KG1 (cell line): ENCODE measurements at regions not wholly inside any gene's neighbourhood (a gene's known extent, or its start where the extent isn't known, plus 50 kb on each side); places are given as distances from the start of the nearest gene placed in this dataset.
A peak's percentile ranks its signal among the peaks of the same experiment; 100 is the strongest.

ENCODE experiments used
- DNase-seq: peaks from one replicate; lab custom pipeline; 2025; lab: John Stamatoyannopoulos, UW

DNA sequence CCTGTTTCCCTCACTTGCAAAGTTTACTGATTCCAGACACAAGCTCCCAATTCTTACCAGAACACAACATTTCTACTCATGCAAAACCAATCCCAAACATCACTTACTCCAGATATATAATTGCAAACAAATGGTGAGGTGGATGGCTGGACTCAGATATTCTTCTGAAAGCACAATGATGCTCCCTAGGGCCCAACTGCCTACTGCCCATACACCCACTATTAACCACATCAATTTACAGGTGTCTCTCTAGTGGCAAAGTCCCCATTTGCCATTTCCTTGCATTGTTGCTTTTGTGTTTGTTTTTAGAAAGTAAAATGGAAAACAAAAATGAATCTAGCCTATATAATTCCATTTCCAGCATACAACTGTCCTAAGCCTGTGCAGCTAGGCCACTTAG is 320.9 kb upstream of the PRDM1 start:
- no peak for DNase-seq

DNA sequence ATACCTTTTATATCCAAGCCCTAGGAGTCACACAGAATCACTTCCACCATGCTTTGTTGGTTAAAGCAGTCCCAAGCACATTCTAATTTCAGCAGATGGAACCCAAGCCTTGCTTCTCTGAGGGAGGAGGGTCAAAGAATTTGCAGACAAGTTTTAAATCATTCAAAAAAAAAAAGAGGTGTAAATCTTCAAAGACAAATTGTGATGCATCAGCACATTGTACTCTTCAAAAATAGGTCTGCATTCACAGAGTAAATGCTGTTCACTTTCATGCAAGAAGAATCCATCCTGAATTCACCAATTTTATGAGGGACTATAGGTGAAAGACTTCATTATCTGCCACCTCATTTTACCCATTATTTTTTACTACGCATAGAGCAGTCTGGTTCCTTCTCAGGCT is 321.8 kb upstream of the PRDM1 start:
- no peak for DNase-seq

DNA sequence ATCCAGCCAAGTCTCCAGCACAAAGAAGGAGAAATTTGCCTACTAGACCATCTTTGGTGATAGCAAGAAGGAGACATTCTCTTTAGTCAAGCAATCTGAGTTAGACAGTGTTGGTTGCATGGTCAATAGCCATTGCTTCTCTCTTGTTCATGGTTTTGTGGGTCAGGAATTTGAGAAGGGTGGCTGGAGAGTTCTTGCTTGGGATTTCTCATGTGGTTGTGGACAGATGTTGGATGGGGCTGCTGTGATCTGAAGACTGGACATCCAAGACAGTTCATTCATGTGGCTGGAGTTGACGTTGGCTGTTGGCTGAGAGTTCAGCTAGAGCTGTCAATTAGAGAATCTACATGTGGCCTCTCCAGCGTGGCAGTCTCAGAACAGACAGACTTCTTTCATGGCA is 322.3 kb upstream of the PRDM1 start:
- DNase-seq, result no peak

DNA sequence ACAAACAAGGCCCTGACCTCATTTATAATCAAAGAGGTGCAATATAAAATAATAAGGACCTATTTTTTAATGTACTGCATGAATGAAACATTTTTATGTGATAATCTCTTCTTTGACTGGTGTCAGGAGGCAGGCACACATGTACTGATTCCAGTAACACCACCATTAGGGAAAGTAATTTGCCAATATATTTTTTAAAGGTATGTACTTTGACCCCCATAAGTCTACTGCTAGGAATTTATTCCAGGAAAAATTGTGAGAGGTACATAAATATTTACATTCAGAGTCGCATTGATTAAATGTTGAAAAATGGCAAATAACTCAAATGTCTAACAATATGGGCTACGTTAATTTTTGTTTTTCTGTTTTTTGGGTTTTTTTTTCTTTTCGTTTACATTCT is 325.4 kb upstream of the PRDM1 start:
- no peak for DNase-seq

DNA sequence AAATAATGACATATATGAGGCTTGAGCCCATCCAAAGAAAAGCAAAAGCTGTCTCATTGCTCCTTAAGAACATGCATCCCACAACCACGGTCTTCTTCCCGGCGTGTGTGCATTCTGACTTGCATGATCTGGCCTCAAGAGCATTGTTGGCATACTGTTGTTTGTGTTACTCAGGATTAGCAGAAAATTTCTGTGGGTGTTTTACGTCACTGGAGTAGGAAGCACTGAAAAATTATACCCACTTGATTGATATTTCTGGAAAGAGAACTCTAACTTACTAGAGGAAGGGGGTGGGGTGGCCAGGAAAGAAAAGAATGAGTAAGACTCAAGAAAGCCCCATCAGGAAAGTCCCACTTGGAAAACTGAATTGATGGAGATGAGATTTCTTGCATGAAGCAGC is 326.2 kb upstream of the PRDM1 start:
- no peak for DNase-seq

DNA sequence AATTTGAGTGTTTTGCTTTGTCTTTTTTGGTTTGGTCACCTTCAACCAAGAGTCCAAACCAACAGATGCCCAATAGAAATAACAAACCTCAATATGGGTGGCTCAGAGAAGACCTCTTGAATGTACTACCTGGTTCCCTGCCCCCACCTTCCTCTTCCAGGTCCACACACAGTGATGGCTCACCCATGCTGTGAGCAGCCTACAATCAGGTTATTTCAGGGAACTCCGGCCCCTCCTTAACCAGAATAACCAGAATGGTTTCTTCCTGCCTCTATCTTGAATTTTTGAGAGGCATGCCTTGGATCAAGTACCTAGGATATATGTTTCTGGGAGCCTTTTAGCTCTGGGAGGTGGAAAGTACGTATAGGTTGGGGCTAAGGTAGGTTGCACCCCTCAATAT is 327.1 kb upstream of the PRDM1 start:
- no peak for DNase-seq

DNA sequence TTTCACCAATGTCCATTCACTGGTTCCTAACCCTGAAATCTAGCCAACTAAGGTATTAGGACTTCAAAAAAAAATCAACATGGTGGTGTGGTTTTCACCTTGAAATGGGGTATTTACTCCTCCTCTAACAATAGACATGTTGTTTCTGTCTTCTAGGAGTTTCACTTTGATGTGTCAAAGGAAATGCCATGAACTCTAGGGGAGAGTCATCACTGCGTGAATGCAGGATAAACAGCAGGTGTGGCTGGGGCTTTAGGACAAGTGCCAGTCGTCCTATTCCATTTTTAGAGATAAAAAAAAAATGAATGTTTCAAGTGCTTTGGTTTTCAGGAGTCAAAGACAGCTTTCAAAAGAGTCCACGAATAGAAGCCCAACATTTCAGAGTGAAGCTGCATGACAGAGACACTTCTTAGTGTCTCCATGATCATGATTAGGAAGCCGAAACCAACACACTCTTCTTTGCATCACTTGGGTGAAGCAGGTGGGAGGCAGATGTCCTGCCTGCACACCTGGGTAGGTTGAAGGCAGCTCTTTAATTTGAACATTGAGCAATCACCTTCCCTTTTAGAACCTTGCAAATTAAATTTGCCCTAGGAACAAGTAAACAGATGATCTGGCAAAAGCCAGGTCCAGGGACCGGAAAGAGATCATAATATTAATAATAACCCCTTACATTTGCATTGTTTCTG is 328.5 kb upstream of the PRDM1 start:
- DNase-seq, result no peak

DNA sequence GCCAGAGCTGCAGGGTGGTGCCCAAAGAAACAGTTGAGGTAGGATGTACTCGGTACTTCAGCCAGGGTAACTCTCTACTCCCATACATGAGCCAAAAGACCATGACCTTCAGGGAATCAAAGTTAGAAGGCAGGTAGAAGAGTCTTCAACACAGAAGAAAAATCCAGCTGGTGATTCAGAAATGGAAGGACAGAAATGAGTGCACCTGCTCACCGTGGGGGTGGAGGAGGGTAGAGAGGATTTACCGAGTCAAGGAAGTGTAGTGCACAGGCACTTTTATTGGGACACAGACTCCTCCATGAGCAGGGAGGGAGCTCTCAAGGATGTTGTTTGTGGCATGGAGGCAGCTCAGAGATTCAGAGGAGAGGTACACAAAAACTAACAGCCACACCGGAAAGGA is 330.3 kb upstream of the PRDM1 start:
- no peak for DNase-seq

DNA sequence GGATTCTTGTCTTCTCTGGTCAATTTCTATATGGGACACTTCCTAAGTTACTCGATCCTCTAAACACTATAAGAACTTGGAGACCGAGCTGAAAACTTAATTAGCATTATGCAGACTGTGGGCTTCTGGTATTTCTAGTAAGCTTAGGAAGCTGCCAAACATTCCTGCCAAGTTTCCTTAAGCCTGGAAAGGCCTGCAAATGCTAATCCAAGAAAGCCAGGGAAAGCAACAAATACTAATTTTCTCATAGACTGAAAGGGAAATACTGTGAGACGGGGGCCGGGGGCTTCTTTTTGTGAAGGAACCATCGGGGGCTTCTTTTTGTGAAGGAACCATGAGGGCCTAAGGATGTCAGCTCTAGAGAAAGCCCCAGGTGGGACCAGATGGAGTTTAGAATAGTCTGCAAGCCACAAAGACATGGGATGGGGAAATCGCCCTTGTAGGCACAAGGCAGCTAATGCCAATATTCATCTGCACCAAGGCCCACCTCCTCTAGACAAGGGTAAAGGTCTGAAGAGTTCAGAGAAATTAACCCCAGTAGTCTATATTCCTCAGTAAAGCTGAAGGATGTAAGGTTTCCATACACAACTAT is 332.4 kb upstream of the PRDM1 start:
- no peak for DNase-seq

DNA sequence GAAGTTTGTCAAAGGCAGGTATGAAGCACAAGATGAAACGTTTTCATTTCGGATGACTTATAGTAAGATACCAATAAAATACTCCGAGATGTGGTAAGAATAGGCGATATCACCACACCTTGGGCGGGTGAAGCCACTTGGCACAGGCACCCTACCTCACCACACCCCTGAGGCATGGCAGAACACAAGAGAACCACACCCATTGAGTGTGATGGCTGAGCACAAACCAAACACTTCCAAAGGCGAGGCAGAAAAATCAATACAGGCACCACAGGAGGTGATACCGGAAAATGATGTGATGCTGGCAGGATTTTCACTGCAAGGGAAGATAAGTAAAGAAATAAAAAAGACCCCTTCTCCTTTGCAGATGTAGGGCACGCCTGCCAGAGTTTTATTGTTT is 332.9 kb upstream of the PRDM1 start:
- DNase-seq, result no peak

DNA sequence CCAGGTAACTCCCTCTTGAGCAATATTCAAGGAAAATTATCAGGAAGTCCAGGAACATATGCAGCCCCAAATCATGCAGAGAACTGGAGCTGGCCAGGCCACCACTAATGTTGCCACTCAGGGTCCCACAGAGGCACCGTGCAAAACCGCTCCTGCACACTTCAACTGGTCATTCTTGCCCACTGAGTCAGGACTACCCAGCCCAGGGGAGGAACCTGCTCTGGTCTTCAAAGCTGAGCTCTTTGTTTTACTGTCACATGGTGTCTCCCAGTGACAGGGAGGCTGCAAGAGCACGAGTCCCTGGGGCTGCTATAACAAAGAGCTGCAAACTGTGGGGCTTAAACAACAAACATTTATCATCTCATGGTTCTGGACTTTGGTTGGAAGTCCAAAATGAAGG is 336.0 kb upstream of the PRDM1 start:
- DNase-seq, result no peak

DNA sequence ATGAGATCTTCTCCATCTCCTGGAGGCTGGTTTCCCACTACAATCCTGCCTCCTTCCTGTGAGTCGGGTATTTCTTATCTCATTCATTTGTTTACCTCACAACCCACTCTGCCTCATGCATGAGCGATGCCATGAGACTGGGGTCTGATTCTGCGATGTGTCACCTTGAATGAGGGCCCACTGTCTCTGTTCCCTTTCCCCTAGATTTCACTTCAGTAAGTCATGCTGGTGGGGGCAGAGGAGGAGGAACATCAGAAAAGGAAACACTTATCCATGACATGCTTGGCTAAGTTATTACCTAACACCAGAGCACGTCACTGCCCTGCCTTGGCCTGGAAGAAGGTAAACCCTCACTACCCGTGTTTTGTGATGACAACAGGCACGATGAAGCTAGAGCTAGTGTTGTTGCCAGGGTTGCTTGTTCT is 337.4 kb upstream of the PRDM1 start:
- DNase-seq, result no peak

DNA sequence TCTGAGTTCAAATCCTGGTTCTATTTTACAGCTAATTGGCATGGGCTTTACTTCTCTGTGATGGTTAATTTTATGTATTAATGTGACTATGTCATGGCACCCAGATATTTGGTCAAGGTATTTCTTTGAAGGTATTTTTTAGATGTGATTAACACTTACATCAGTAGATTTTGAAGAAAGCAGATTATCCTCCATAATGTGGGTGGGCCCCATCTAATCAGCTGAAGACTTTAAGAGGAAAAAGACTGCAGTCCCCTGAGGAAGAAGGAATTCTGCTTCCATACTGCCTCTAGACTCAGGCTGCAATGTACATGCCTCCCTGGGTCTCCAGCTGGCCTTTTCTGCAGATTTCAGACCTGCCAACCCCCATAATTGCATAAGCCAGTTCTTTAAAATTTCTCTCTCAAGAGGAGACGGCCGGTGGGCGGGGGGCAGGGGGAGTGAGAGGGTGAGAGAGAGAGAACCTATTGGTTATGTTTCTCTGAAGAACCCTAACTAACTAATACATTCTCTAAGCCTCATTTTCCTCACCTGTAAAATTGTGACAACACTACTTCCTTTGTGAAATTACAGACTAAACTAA is 338.2 kb upstream of the PRDM1 start:
- no peak for DNase-seq

DNA sequence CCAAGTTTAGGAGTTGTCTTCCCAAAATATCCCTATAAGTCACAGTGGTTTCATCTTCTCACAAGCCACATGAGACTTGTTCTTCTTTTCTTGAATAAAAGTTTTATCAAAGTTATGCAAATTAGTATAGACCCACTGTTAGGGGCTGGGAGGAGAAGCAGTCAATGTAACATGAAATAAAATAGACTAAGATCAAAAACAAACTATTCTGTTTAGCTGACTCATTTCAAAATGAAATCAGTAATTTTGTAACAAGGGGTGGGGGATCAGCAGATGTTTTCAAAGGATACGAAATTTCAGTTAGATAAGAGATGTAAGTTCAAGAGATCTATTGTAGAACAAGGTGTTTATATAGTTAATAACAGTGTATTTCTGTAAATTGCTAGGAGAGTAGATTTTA is 339.6 kb upstream of the PRDM1 start:
- DNase-seq, result no peak

DNA sequence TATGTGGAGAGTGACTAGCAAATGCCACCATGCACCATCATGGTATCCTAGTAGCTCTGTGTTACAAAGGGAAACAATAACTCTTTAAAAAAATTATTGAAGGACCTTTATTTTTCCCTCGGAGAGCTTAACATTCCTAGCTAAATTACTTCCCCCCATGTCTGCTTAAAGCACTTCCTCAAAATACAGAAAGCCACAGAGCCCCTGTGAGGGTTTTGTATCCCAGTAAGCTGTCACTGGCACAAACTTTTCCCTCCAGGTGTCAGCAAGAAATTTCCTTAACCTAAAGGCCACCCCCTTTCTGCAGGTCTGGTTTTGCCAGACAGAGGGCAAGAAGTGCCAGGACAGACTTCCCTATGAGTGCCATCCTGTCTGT is 340.0 kb upstream of the PRDM1 start:
- no peak for DNase-seq

DNA sequence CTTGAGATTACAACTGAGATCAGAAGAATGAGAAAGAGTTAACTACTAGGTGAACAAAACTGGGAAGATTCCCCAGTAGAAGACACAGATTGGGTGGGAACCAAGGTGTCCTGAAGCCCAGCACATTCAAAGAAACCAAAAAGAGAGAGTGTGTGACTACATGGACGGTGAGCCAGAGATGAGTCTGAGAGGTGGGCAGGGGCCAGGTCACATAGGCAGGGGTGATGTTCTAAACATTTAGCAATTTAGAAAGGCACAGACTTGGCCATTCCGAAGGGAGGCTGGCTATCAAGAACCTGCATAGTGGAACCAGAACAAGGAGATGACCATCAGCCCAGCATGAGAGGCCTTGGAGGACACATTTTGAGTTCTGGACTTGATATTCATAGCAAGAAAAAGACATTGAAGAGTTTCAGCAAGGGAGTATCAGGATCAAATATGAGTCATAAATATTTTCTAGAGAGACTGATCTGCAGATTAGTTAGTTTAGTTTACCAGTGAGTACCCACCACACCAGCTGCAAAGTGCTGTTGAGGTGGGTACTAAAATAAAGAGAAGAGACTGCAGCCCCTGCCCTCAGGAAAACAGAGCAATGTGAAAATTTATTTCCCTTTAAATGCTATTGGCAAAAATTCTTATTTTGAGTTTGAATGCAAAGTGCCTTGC is 340.5 kb upstream of the PRDM1 start:
- no peak for DNase-seq

DNA sequence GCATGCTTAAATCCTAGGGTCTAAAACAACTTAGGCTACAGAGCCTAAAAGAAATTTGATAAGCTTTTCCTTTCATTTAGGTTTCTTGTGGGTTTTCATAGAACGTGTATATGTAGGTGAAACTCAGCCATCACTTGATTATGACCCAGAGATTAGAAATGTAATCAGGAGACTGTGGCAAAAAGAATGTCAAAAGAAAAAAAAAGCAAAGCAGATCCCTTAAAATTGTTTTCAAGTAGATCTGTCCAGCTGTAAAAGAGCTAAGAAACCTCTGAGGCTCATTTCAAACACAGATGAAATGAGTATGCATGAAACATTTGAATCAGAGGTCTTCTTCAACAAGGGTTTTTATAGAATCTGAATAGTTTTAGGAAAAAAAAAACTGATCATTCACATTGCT is 341.3 kb upstream of the PRDM1 start:
- DNase-seq, result no peak

DNA sequence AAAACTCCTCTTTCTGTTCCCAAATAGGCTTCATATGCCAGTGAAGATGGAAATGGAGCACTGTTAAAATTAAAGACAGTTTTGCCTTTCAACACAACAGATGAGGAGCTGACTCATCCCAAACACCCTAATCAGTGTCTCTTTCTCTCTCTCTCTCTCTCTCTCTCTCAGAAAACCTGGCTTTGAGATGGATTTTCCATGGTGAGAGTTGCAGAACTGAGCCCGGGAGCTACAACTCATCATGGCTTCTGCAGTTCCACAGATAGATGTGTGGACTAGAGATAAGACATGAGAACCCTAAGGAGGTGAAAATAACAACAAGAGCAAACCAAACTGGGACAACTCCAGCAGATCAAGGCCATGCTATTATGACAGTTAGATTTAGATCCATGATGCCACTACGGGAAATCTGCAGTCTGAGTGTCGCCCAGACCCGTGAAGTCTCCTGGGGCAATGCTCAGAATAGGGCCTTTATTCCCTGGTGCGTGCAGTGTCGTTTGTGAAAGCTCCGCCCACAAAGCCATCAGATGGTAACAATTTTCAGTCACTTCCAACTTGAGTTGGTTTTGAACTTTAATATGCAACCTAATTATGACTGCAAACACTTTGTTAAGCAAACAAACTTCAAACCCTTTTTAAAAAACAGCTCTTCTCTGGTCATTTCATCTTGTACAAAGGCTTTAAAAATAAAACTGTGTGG is 338.2 kb upstream of the PREP start:
- DNase-seq, result no peak

DNA sequence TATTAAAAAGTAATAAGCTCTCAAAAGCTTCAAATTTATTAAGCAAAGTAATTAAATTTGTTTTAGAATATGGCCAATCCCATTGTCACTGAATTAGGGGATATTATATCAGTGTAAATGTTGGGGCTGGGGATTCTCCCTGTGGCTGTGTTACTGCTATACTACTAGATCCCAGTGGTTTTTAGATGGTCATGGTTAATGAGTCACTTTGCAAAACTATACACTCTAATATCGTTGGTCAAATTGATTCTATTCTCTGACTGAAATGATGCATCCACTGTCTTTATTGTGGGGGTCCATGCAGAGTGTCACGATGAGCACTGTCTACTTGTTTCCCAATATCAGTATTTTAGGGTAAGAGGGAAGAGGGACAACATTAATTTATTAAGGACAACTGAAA is 336.9 kb upstream of the PREP start:
- DNase-seq, result no peak

DNA sequence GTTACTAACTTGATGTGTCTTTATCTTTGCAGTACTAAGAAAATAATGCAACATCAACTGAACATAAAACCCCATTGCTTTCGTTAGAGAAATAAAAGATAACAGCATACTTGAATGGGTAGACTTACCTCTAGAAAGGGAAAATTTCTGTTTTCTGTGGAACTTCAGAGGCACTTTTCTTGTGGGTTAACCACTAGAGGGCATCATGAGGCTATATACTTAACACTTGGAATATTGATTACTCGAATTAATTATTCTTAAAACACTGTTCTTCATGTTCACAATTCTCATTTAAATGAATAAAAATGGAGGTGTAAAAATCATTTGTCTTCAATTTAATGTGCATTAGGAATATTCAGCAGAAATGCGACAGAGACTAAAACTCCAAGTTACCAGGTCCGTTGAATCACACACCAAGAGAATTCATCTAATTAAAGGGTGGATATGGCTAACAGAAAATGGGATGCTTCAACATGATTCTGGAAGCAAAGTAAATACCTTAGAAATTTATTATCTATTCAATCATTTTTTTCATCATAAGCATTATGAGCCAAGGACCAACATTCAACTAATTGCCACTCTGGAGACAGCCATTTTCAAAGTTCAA is 330.8 kb upstream of the PREP start:
- DNase-seq, result peak; percentile 10

DNA sequence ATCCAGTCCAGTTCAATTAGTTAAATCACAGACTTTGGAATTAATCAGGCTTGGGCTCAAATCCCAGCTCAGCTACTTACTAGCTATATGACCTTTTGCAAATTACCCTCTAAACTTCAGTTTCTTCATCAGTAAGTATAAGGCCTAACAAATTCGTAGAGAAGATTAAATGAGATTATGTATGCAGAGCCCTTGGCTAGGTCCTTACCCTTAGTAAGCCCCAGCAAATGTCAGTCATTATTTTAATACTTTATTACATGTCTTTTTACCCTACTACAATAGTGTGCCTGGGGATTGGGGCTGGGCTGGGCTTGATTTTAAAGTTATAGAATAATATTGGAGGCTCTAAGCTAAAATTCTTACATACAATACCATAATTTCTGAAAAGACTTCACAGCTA is 326.1 kb upstream of the PREP start:
- no peak for DNase-seq

DNA sequence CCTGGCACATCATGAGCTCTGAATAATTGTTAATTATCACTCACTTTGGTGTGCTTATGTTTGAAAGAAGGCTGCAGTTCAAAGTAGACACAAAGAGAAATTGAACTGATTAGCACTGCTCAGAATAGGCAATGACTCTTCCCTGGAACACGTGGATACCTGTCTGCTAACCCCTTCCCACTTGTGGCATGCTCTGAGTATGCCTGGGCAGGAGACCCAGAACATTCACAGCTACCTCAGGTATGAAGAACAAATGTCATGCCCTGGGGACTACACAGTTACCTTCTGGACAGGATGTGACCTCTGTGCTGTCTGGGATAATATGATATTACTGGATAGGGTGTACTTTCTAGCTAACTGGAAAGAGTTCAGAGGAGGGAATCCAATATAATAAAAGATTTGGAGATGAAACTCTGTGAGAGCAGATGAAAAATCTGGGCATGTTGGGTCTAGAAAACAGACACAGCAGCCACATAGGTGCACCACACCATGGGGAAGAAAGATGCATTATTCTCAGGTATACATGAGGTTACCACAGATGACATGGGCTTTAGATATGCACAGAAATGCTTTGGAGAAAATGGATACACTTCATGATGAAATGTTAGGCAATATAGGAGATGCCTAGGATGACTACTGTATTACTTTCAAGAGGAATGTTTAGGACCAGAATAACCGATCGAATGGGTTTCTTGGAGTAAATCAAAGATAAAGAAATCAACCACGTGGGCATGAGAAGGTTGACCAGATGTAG is 324.2 kb upstream of the PREP start:
- no peak for DNase-seq
